ENCODE measurements at regions not wholly inside any gene's neighbourhood (a gene's known extent, or its start where the extent isn't known, plus 50 kb on each side); places are given as distances from the start of the nearest gene placed in this dataset.

- peak in 1 of 2 donors; percentile 14 for DNase-seq (ENCODE audit: low read depth in 2 of 2)
- TF ChIP-seq CTCF (IDR thresholded peaks at IDR 0.05; ENCODE audit: low read depth, low read length) = no peak
- H3K4me3 ChIP-seq (replicated peaks in 1 of 2; ENCODE audit: low read depth in 2 of 2, low read length in 2 of 2) = no peak overlapping the region
These were observed 871.6 kb upstream of the GOT2 start for GRCh38 chr16:59605706-59606105.

GRCh38 chr16:59604354-59604753 lies 870.2 kb upstream of the GOT2 start:
- DNase-seq (ENCODE audit: low read depth in 2 of 2) = peak in 1 of 2 donors; percentile 63
- TF ChIP-seq CTCF (IDR thresholded peaks at IDR 0.05; ENCODE audit: low read depth, low read length) = no peak
- H3K4me3 ChIP-seq (replicated peaks in 1 of 2; ENCODE audit: low read depth in 2 of 2, low read length in 2 of 2) = no peak overlapping the region

GRCh38 chr16:59601452-59601851 lies 867.3 kb upstream of the GOT2 start:
- no peak for TF ChIP-seq CTCF (IDR thresholded peaks at IDR 0.05; ENCODE audit: low read depth, low read length)
- H3K4me3 ChIP-seq (replicated peaks in 1 of 2; ENCODE audit: low read depth in 2 of 2, low read length in 2 of 2) = no peak overlapping the region
- DNase-seq (ENCODE audit: low read depth in 2 of 2) = no peak

- DNase-seq (ENCODE audit: low read depth in 2 of 2) = peak in 1 of 2 donors; percentile 70
- H3K4me3 ChIP-seq (replicated peaks in 1 of 2; ENCODE audit: low read depth in 2 of 2, low read length in 2 of 2) = no peak overlapping the region
- no peak for TF ChIP-seq CTCF (IDR thresholded peaks at IDR 0.05; ENCODE audit: low read depth, low read length)
These were observed 863.2 kb upstream of the GOT2 start for GRCh38 chr16:59597269-59597668.

GRCh38 chr16:59596693-59597092 lies 862.6 kb upstream of the GOT2 start:
- DNase-seq (ENCODE audit: low read depth in 2 of 2) = no peak
- H3K4me3 ChIP-seq (replicated peaks in 1 of 2; ENCODE audit: low read depth in 2 of 2, low read length in 2 of 2) = no peak overlapping the region
- TF ChIP-seq CTCF (IDR thresholded peaks at IDR 0.05; ENCODE audit: low read depth, low read length) = no peak

- TF ChIP-seq CTCF (IDR thresholded peaks at IDR 0.05; ENCODE audit: low read depth, low read length) = no peak
- no peak overlapping the region for H3K4me3 ChIP-seq (replicated peaks in 1 of 2; ENCODE audit: low read depth in 2 of 2, low read length in 2 of 2)
- peak; percentile 16 to 83 for DNase-seq (ENCODE audit: low read depth in 2 of 2)
These were observed 859.1 kb upstream of the GOT2 start for GRCh38 chr16:59593194-59593661.

- no peak for TF ChIP-seq CTCF (IDR thresholded peaks at IDR 0.05; ENCODE audit: low read depth, low read length)
- no peak overlapping the region for H3K4me3 ChIP-seq (replicated peaks in 1 of 2; ENCODE audit: low read depth in 2 of 2, low read length in 2 of 2)
- peak in 1 of 2 donors; percentile 18 for DNase-seq (ENCODE audit: low read depth in 2 of 2)
These were observed 857.4 kb upstream of the GOT2 start for GRCh38 chr16:59591480-59591879.
